HG02642 (cell line): ENCODE measurements at regions not wholly inside any gene's neighbourhood (a gene's known extent, or its start where the extent isn't known, plus 50 kb on each side); places are given as distances from the start of the nearest gene placed in this dataset.
"Not testable (repeated sequence)": the region's sequence is repeated elsewhere in the genome, so short reads cannot be mapped to it uniquely, and the experiment has no call there.

ENCODE experiments used
- ATAC-seq: cut with Tn5 transposase; IDR thresholded peaks from one replicate; pipeline ENCODE4 v1.9.1; 2021; ENCODE audit warnings: mild to moderate bottlenecking; ENCODE audit not compliant: unreplicated experiment, poor library complexity

- ATAC-seq, result not testable (repeated sequence)
These were observed 121.1 kb downstream of the TAF11L14 start for GRCh38 chr5:17755406-17755805.

- ATAC-seq, result no peak
These were observed 127.1 kb downstream of the TAF11L14 start for GRCh38 chr5:17761326-17761725.

- no peak for ATAC-seq
These were observed 129.0 kb downstream of the TAF11L14 start for GRCh38 chr5:17763301-17763700.

GRCh38 chr5:17766031-17766430, 131.8 kb downstream of the TAF11L14 start:
- no peak for ATAC-seq

- no peak for ATAC-seq
These were observed 135.0 kb downstream of the TAF11L14 start for GRCh38 chr5:17769277-17769676.

GRCh38 chr5:17772232-17772631, 138.0 kb downstream of the TAF11L14 start:
- no peak for ATAC-seq

- no peak for ATAC-seq
These were observed 151.5 kb downstream of the TAF11L14 start for GRCh38 chr5:17785774-17786173.

- ATAC-seq, result no peak
These were observed 154.1 kb downstream of the TAF11L14 start for GRCh38 chr5:17788351-17788750.

GRCh38 chr5:17794201-17794600, 159.9 kb downstream of the TAF11L14 start:
- no peak for ATAC-seq

GRCh38 chr5:17794815-17795214, 160.6 kb downstream of the TAF11L14 start:
- ATAC-seq, result no peak

GRCh38 chr5:17796142-17796541, 161.9 kb downstream of the TAF11L14 start:
- no peak for ATAC-seq

GRCh38 chr5:17796757-17797396, 162.6 kb downstream of the TAF11L14 start:
- no peak for ATAC-seq

- no peak for ATAC-seq
These were observed 165.3 kb downstream of the TAF11L14 start for GRCh38 chr5:17799521-17799920.

- ATAC-seq, result no peak
These were observed 167.3 kb downstream of the TAF11L14 start for GRCh38 chr5:17801595-17801994.

- no peak for ATAC-seq
These were observed 168.0 kb downstream of the TAF11L14 start for GRCh38 chr5:17802256-17802655.

GRCh38 chr5:17803971-17804370, 169.7 kb downstream of the TAF11L14 start:
- ATAC-seq, result no peak

GRCh38 chr5:17805227-17805825, 171.1 kb downstream of the TAF11L14 start:
- no peak for ATAC-seq

- no peak for ATAC-seq
These were observed 172.7 kb downstream of the TAF11L14 start for GRCh38 chr5:17806818-17807468.

GRCh38 chr5:17808566-17808965, 174.3 kb downstream of the TAF11L14 start:
- ATAC-seq, result no peak

GRCh38 chr5:17810734-17811133, 176.5 kb downstream of the TAF11L14 start:
- no peak for ATAC-seq

GRCh38 chr5:17813214-17813613, 179.0 kb downstream of the TAF11L14 start:
- no peak for ATAC-seq

GRCh38 chr5:17816505-17816904, 182.2 kb downstream of the TAF11L14 start:
- ATAC-seq, result no peak
